NCI-H2196 (cell line): ENCODE measurements at regions not wholly inside any gene's neighbourhood (a gene's known extent, or its start where the extent isn't known, plus 50 kb on each side); places are given as distances from the start of the nearest gene placed in this dataset.

Experiments
- DNase-seq: peaks from one replicate; lab custom pipeline; 2025; ENCODE audit not compliant: unreplicated experiment; lab: John Stamatoyannopoulos, UW

- DNase-seq: no peak
These were observed 151.6 kb upstream of the PTPRK start for GRCh38 chr6:128672023-128672422.

- DNase-seq: no peak
These were observed 147.0 kb upstream of the PTPRK start for GRCh38 chr6:128667339-128667858.

GRCh38 chr6:128666405-128666804, 146.0 kb upstream of the PTPRK start:
- DNase-seq: no peak

GRCh38 chr6:128663238-128663637, 142.8 kb upstream of the PTPRK start:
- no peak for DNase-seq

- no peak for DNase-seq
These were observed 139.7 kb upstream of the PTPRK start for GRCh38 chr6:128659878-128660622.

GRCh38 chr6:128659276-128659675, 138.9 kb upstream of the PTPRK start:
- DNase-seq: no peak

- no peak for DNase-seq
These were observed 136.8 kb upstream of the PTPRK start for GRCh38 chr6:128657181-128657580.

- no peak for DNase-seq
These were observed 135.6 kb upstream of the PTPRK start for GRCh38 chr6:128655978-128656498.

GRCh38 chr6:128648022-128648598, 127.7 kb upstream of the PTPRK start:
- DNase-seq: no peak

- no peak for DNase-seq
These were observed 121.7 kb upstream of the PTPRK start for GRCh38 chr6:128642132-128642531.

GRCh38 chr6:128641703-128642102, 121.3 kb upstream of the PTPRK start:
- DNase-seq: no peak

- DNase-seq: no peak
These were observed 118.4 kb upstream of the PTPRK start for GRCh38 chr6:128638817-128639216.

GRCh38 chr6:128635219-128635618, 114.8 kb upstream of the PTPRK start:
- DNase-seq: no peak

- no peak for DNase-seq
These were observed 111.7 kb upstream of the PTPRK start for GRCh38 chr6:128632131-128632530.

GRCh38 chr6:128631031-128631430, 110.6 kb upstream of the PTPRK start:
- no peak for DNase-seq

- DNase-seq: no peak
These were observed 109.8 kb upstream of the PTPRK start for GRCh38 chr6:128630213-128630612.

GRCh38 chr6:128617285-128617684, 96.9 kb upstream of the PTPRK start:
- no peak for DNase-seq

GRCh38 chr6:128616342-128616741, 95.9 kb upstream of the PTPRK start:
- DNase-seq: no peak

GRCh38 chr6:128606611-128607010, 86.2 kb upstream of the PTPRK start:
- no peak for DNase-seq

- no peak for DNase-seq
These were observed 85.6 kb upstream of the PTPRK start for GRCh38 chr6:128605961-128606360.

GRCh38 chr6:128601060-128601459, 80.7 kb upstream of the PTPRK start:
- DNase-seq: no peak

- no peak for DNase-seq
These were observed 80.1 kb upstream of the PTPRK start for GRCh38 chr6:128600397-128600951.
